ENCODE measurements at regions not wholly inside any gene's neighbourhood (a gene's known extent, or its start where the extent isn't known, plus 50 kb on each side); places are given as distances from the start of the nearest gene placed in this dataset.

DNA sequence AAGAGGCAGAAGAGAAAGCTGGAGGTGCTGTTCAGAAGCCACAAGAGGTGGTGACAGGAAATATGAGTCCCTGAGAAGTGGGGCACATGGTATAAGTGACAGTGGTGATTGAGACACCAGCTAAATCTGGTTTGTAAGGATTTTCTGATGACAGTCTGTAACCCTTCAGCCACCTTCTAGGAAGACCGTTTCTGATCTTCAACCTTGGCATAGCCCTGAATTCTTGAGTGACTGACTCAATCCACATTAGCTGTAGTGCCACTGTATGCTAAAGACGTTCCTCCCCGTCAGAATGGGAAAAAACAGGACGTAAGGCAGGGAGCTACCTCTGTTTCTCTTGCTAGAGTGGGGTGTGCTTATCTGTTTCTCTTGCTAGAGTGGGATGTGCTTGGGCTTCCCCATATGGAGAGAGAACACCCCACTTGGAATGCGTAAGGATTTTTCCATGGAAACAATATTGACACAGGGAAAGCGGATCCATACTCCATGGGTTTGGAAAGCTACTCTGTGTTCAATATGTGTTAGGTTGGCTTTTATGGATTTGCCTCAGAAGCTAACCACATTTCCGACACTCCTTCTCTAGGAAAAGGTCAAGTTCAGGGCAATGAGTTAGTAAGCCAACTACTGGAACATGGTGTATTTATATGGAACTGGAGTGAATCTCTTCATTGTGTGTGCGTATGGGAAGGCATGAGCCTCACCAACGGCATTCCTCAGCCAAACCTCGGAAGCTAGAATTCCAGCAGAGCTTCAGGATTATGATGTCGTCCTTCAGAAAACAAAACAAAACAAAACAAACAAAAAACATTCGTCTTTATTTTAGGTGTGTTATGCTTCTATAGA is 948.8 kb upstream of the SLC10A2 start:
- Histone ChIP-seq H3K9me3 (ENCODE audit: control insufficient read depth in 5 of 5, low read length in 5 of 5) (no peaks in the 10 kb centered on the region), H3K4me3 (ENCODE audit: low read depth in 1 of 5, low read length in 5 of 5) (no peak overlapping the region), H3K27ac (ENCODE audit: low read depth, low read length) (no peak overlapping the region), H3K9ac (ENCODE audit: low read length in 5 of 5) (no peak overlapping the region), H3K4me1 (ENCODE audit: control insufficient read depth in 5 of 5, insufficient read depth in 5 of 5, low read length in 5 of 5) (no peaks in the 10 kb centered on the region), H3K36me3 (ENCODE audit: control insufficient read depth in 5 of 5, insufficient read depth in 5 of 5, low read length in 5 of 5) (no peaks in the 10 kb centered on the region), H3K27me3 (ENCODE audit: control insufficient read depth in 5 of 5, insufficient read depth in 4 of 5, low read length in 5 of 5) (no peaks in the 10 kb centered on the region)

GRCh38 chr13:104011505-104012241 is 945.5 kb upstream of the SLC10A2 start:
- H3K27me3 ChIP-seq (ENCODE audit: control insufficient read depth in 5 of 5, insufficient read depth in 4 of 5, low read length in 5 of 5) = no peaks in the 10 kb centered on the region
- H3K4me3 ChIP-seq (ENCODE audit: low read depth in 1 of 5, low read length in 5 of 5) = no peak overlapping the region
- H3K27ac ChIP-seq (ENCODE audit: low read depth, low read length) = no peak overlapping the region
- peaks cover 0 to 3% (median 0%) of the 10 kb centered on the region in 5 donors for H3K4me1 ChIP-seq (ENCODE audit: control insufficient read depth in 5 of 5, insufficient read depth in 5 of 5, low read length in 5 of 5)
- H3K9ac ChIP-seq (ENCODE audit: low read length in 5 of 5) = no peak overlapping the region
- H3K36me3 ChIP-seq (ENCODE audit: control insufficient read depth in 5 of 5, insufficient read depth in 5 of 5, low read length in 5 of 5) = no peaks in the 10 kb centered on the region
- no peaks in the 10 kb centered on the region for H3K9me3 ChIP-seq (ENCODE audit: control insufficient read depth in 5 of 5, low read length in 5 of 5)

- Histone ChIP-seq H3K4me3 (ENCODE audit: low read depth in 1 of 5, low read length in 5 of 5) (no peak overlapping the region), H3K27me3 (ENCODE audit: control insufficient read depth in 5 of 5, insufficient read depth in 4 of 5, low read length in 5 of 5) (no peaks in the 10 kb centered on the region), H3K9me3 (ENCODE audit: control insufficient read depth in 5 of 5, low read length in 5 of 5) (no peaks in the 10 kb centered on the region), H3K9ac (ENCODE audit: low read length in 5 of 5) (no peak overlapping the region), H3K36me3 (ENCODE audit: control insufficient read depth in 5 of 5, insufficient read depth in 5 of 5, low read length in 5 of 5) (no peaks in the 10 kb centered on the region), H3K4me1 (ENCODE audit: control insufficient read depth in 5 of 5, insufficient read depth in 5 of 5, low read length in 5 of 5) (peaks cover 0 to 3% (median 0%) of the 10 kb centered on the region in 5 donors), H3K27ac (ENCODE audit: low read depth, low read length) (no peak overlapping the region)
Observed at GRCh38 chr13:104008541-104009435, 942.6 kb upstream of the SLC10A2 start.

GRCh38 chr13:104008075-104008474 is 941.9 kb upstream of the SLC10A2 start:
- Histone ChIP-seq H3K9me3 (ENCODE audit: control insufficient read depth in 5 of 5, low read length in 5 of 5) (no peaks in the 10 kb centered on the region), H3K4me1 (ENCODE audit: control insufficient read depth in 5 of 5, insufficient read depth in 5 of 5, low read length in 5 of 5) (peaks cover 0 to 3% (median 0%) of the 10 kb centered on the region in 5 donors), H3K27ac (ENCODE audit: low read depth, low read length) (no peak overlapping the region), H3K4me3 (ENCODE audit: low read depth in 1 of 5, low read length in 5 of 5) (no peak overlapping the region), H3K36me3 (ENCODE audit: control insufficient read depth in 5 of 5, insufficient read depth in 5 of 5, low read length in 5 of 5) (no peaks in the 10 kb centered on the region), H3K27me3 (ENCODE audit: control insufficient read depth in 5 of 5, insufficient read depth in 4 of 5, low read length in 5 of 5) (no peaks in the 10 kb centered on the region), H3K9ac (ENCODE audit: low read length in 5 of 5) (no peak overlapping the region)

DNA sequence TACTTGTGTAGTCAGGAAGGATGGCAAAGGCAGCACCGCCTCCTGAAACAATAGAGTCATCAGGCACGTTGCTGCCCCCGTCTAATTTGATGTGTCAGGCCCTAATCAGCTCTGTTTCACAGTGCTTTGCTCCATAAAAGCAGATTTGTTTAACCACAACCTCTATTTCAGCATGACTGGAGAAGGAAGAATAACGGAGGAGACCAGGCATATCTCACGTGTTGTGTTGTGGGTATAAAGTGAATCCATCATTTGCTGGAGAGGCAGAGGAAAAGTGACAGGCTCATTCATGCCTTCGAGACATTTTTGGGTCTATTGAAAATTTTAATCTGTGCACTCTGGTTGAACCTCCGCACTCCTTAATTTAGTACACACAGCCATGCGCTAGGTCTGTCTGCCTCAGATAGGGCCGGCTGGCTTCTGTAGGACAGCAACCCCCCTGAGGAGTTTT is 940.4 kb upstream of the SLC10A2 start:
- no peak overlapping the region for H3K4me3 ChIP-seq (ENCODE audit: low read depth in 1 of 5, low read length in 5 of 5)

DNA sequence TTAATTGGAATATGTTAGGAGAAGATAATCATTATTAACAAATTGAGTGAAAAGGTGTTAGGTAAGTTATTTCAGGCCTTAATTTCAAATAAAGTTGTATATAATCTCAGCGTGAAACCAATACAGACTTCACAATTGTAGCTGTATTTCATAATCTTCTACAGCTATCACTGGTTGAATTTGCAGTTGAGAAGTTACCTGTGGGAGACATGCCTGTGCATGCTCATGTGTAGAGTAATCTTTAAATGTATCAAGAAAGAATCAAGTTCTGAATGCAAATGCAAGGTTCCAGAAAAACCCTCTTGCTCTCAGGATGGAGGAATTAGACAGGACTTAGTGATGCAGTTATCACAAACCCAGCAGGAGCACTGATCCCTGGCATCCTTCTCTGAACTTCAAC is 938.4 kb upstream of the SLC10A2 start:
- Histone ChIP-seq H3K9me3 (ENCODE audit: control insufficient read depth in 5 of 5, low read length in 5 of 5) (no peaks in the 10 kb centered on the region), H3K27ac (ENCODE audit: low read depth, low read length) (no peak overlapping the region), H3K27me3 (ENCODE audit: control insufficient read depth in 5 of 5, insufficient read depth in 4 of 5, low read length in 5 of 5) (peaks cover 0 to 2% (median 0%) of the 10 kb centered on the region in 5 donors), H3K36me3 (ENCODE audit: control insufficient read depth in 5 of 5, insufficient read depth in 5 of 5, low read length in 5 of 5) (no peaks in the 10 kb centered on the region), H3K4me3 (ENCODE audit: low read depth in 1 of 5, low read length in 5 of 5) (no peak overlapping the region), H3K9ac (ENCODE audit: low read length in 5 of 5) (no peak overlapping the region), H3K4me1 (ENCODE audit: control insufficient read depth in 5 of 5, insufficient read depth in 5 of 5, low read length in 5 of 5) (peaks cover 0 to 3% (median 0%) of the 10 kb centered on the region in 5 donors)

More for the DNA sequence above, 940.4 kb upstream of the SLC10A2 start:
- no peak overlapping the region for H3K9ac ChIP-seq (ENCODE audit: low read length in 5 of 5)
- no peak overlapping the region for H3K27ac ChIP-seq (ENCODE audit: low read depth, low read length)
- no peaks in the 10 kb centered on the region for H3K27me3 ChIP-seq (ENCODE audit: control insufficient read depth in 5 of 5, insufficient read depth in 4 of 5, low read length in 5 of 5)
- H3K4me1 ChIP-seq (ENCODE audit: control insufficient read depth in 5 of 5, insufficient read depth in 5 of 5, low read length in 5 of 5) = peaks cover 0 to 3% (median 0%) of the 10 kb centered on the region in 5 donors
- no peaks in the 10 kb centered on the region for H3K36me3 ChIP-seq (ENCODE audit: control insufficient read depth in 5 of 5, insufficient read depth in 5 of 5, low read length in 5 of 5)
- no peaks in the 10 kb centered on the region for H3K9me3 ChIP-seq (ENCODE audit: control insufficient read depth in 5 of 5, low read length in 5 of 5)

DNA sequence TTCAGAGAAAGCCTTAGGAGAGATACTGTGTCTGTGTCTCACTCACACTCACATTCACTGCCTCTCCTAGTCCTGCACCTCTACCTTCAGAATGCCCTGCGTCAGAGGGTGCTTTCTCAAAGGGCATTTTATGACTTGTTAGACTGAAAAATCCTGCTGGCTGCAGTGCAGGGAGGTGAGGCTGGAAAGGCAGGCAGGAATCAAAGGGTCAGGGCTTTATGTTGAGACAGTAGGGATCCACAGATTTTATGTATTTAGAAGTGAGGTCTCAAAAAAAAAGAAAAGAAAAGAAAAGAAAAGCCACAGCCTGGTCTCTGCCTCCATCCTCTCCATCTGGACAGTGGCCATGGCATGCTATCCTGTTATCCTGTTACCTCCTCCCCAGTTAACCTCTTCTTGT is 936.0 kb upstream of the SLC10A2 start:
- no peaks in the 10 kb centered on the region for H3K9me3 ChIP-seq (ENCODE audit: control insufficient read depth in 5 of 5, low read length in 5 of 5)
- H3K27ac ChIP-seq (ENCODE audit: low read depth, low read length) = no peak overlapping the region
- peaks cover 0 to 2% (median 0%) of the 10 kb centered on the region in 5 donors for H3K27me3 ChIP-seq (ENCODE audit: control insufficient read depth in 5 of 5, insufficient read depth in 4 of 5, low read length in 5 of 5)
- H3K4me3 ChIP-seq (ENCODE audit: low read depth in 1 of 5, low read length in 5 of 5) = no peak overlapping the region
- H3K4me1 ChIP-seq (ENCODE audit: control insufficient read depth in 5 of 5, insufficient read depth in 5 of 5, low read length in 5 of 5) = no peaks in the 10 kb centered on the region
- no peak overlapping the region for H3K9ac ChIP-seq (ENCODE audit: low read length in 5 of 5)
- no peaks in the 10 kb centered on the region for H3K36me3 ChIP-seq (ENCODE audit: control insufficient read depth in 5 of 5, insufficient read depth in 5 of 5, low read length in 5 of 5)

- Histone ChIP-seq H3K4me3 (ENCODE audit: low read depth in 1 of 5, low read length in 5 of 5) (no peak overlapping the region), H3K27ac (ENCODE audit: low read depth, low read length) (no peak overlapping the region), H3K4me1 (ENCODE audit: control insufficient read depth in 5 of 5, insufficient read depth in 5 of 5, low read length in 5 of 5) (no peaks in the 10 kb centered on the region), H3K36me3 (ENCODE audit: control insufficient read depth in 5 of 5, insufficient read depth in 5 of 5, low read length in 5 of 5) (no peaks in the 10 kb centered on the region), H3K27me3 (ENCODE audit: control insufficient read depth in 5 of 5, insufficient read depth in 4 of 5, low read length in 5 of 5) (peaks cover 0 to 2% (median 0%) of the 10 kb centered on the region in 5 donors), H3K9me3 (ENCODE audit: control insufficient read depth in 5 of 5, low read length in 5 of 5) (no peaks in the 10 kb centered on the region), H3K9ac (ENCODE audit: low read length in 5 of 5) (no peak overlapping the region)
Observed at GRCh38 chr13:104001766-104002165, 935.5 kb upstream of the SLC10A2 start.

- H3K9ac ChIP-seq (ENCODE audit: low read length in 5 of 5) = no peak overlapping the region
- H3K4me1 ChIP-seq (ENCODE audit: control insufficient read depth in 5 of 5, insufficient read depth in 5 of 5, low read length in 5 of 5) = no peaks in the 10 kb centered on the region
- no peak overlapping the region for H3K27ac ChIP-seq (ENCODE audit: low read depth, low read length)
- H3K9me3 ChIP-seq (ENCODE audit: control insufficient read depth in 5 of 5, low read length in 5 of 5) = no peaks in the 10 kb centered on the region
- H3K4me3 ChIP-seq (ENCODE audit: low read depth in 1 of 5, low read length in 5 of 5) = no peak overlapping the region
- no peaks in the 10 kb centered on the region for H3K36me3 ChIP-seq (ENCODE audit: control insufficient read depth in 5 of 5, insufficient read depth in 5 of 5, low read length in 5 of 5)
- H3K27me3 ChIP-seq (ENCODE audit: control insufficient read depth in 5 of 5, insufficient read depth in 4 of 5, low read length in 5 of 5) = peaks cover 0 to 2% (median 0%) of the 10 kb centered on the region in 5 donors
Observed at GRCh38 chr13:103996733-103997132, 930.5 kb upstream of the SLC10A2 start.

Data from subcutaneous abdominal adipose tissue (tissue), 5 donors.